Stimulated activated naive CD8-positive, alpha-beta T cell treated with anti-CD3 and anti-CD28 coated beads, Interleukin-15, Interleukin-2, amounts not matched to agents 100 ng/mL and 50 ng/mL, for 24 hours (primary cell): ENCODE measurements at regions not wholly inside any gene's neighbourhood (a gene's known extent, or its start where the extent isn't known, plus 50 kb on each side); places are given as distances from the start of the nearest gene placed in this dataset.

ENCODE experiments used
- H3K27ac Mint-ChIP-seq: one replicate; pipeline ENCODE4 v1.8.0; 2021; ENCODE audit warnings: mild to moderate bottlenecking, mixed read lengths
- H3K27me3 Mint-ChIP-seq: one replicate; pipeline ENCODE4 v1.8.0; 2021; ENCODE audit warnings: mixed read lengths
- H3K36me3 Mint-ChIP-seq: one replicate; pipeline ENCODE4 v1.8.0; 2021; ENCODE audit warnings: low read depth, mixed read lengths
- H3K4me1 Mint-ChIP-seq: one replicate; pipeline ENCODE4 v1.8.0; 2021; ENCODE audit warnings: low read depth, mixed read lengths
- H3K4me3 Mint-ChIP-seq: one replicate; pipeline ENCODE4 v1.8.0; 2021; ENCODE audit warnings: mild to moderate bottlenecking, mixed read lengths
- H3K9me3 Mint-ChIP-seq: one replicate; pipeline ENCODE4 v1.8.0; 2021; ENCODE audit warnings: mixed read lengths

GRCh38 chr7:46449743-46450142 lies 528.7 kb upstream of the IGFBP3 start:
- H3K4me1 Mint-ChIP-seq = no peaks in the 10 kb centered on the region
- H3K27me3 Mint-ChIP-seq = no peaks in the 10 kb centered on the region
- no peaks in the 10 kb centered on the region for H3K36me3 Mint-ChIP-seq
- H3K4me3 Mint-ChIP-seq = no peak overlapping the region
- H3K9me3 Mint-ChIP-seq = peaks cover 36% of the 10 kb centered on the region
- H3K27ac Mint-ChIP-seq = no peak overlapping the region

- no peaks in the 10 kb centered on the region for H3K4me1 Mint-ChIP-seq
- no peak overlapping the region for H3K27ac Mint-ChIP-seq
Observed at GRCh38 chr7:46448478-46448877, 527.4 kb upstream of the IGFBP3 start.

GRCh38 chr7:46446151-46446550 lies 525.1 kb upstream of the IGFBP3 start:
- H3K36me3 Mint-ChIP-seq = no peaks in the 10 kb centered on the region

More at GRCh38 chr7:46448478-46448877, 527.4 kb upstream of the IGFBP3 start:
- H3K27me3 Mint-ChIP-seq = no peaks in the 10 kb centered on the region
- H3K4me3 Mint-ChIP-seq = no peak overlapping the region
- no peaks in the 10 kb centered on the region for H3K36me3 Mint-ChIP-seq
- peaks cover 35% of the 10 kb centered on the region for H3K9me3 Mint-ChIP-seq

DNA sequence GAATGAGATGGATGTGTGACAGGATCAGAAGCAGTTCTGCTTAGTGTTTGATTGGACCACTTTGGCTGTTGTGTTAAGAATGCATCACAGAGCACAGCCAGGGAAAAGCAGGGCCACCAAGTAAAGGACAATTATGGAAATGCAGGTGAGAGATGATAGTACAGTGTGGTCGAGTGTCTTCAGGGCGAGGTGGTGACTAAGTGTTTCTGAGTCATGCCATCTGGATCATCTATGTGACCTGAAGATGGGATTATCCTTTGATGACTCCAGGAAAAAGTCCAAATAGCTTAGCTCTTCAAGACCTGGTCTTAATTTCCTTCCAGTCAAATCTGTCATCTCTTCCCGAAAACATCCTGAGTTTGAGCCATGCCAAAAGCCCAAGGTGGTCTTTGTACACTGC lies 523.2 kb upstream of the IGFBP3 start:
- Mint-ChIP-seq H3K27ac (no peak overlapping the region), H3K4me1 (no peaks in the 10 kb centered on the region), H3K27me3 (no peaks in the 10 kb centered on the region), H3K9me3 (peaks cover 26% of the 10 kb centered on the region), H3K36me3 (no peaks in the 10 kb centered on the region), H3K4me3 (no peak overlapping the region)

More at GRCh38 chr7:46446151-46446550, 525.1 kb upstream of the IGFBP3 start:
- Mint-ChIP-seq H3K4me1 (no peaks in the 10 kb centered on the region), H3K27me3 (no peaks in the 10 kb centered on the region), H3K9me3 (peaks cover 32% of the 10 kb centered on the region), H3K27ac (no peak overlapping the region), H3K4me3 (no peak overlapping the region)

GRCh38 chr7:46440186-46440585 lies 519.1 kb upstream of the IGFBP3 start:
- Mint-ChIP-seq H3K27me3 (no peaks in the 10 kb centered on the region), H3K27ac (no peak overlapping the region), H3K4me3 (no peak overlapping the region), H3K4me1 (no peaks in the 10 kb centered on the region), H3K9me3 (peaks cover 16% of the 10 kb centered on the region), H3K36me3 (no peaks in the 10 kb centered on the region)

- H3K9me3 Mint-ChIP-seq = peaks cover 11% of the 10 kb centered on the region
- H3K27me3 Mint-ChIP-seq = no peaks in the 10 kb centered on the region
- H3K4me1 Mint-ChIP-seq = no peaks in the 10 kb centered on the region
- H3K36me3 Mint-ChIP-seq = no peaks in the 10 kb centered on the region
- no peak overlapping the region for H3K4me3 Mint-ChIP-seq
- no peak overlapping the region for H3K27ac Mint-ChIP-seq
Observed at GRCh38 chr7:46432708-46433107, 511.6 kb upstream of the IGFBP3 start.

DNA sequence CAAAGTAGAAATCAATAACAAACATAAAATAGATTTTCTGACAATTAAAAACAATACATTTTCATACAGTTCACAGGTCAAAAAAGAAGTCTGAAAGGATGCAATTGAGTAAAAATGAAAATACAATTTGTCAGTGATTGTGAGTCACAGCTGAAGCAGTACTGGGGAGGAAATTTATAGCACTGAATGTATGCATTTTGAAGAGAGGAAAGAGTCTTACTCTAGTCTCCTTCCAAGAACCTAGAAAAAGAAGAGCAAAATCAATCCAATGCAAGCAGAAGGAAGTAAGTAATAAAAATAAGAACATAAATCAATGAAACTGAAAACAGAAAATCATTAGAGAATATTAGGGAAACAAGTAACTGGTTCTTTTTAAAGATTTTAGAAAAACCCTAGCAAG lies 507.2 kb upstream of the IGFBP3 start:
- no peaks in the 10 kb centered on the region for H3K4me1 Mint-ChIP-seq
- no peaks in the 10 kb centered on the region for H3K27me3 Mint-ChIP-seq
- H3K27ac Mint-ChIP-seq = no peak overlapping the region

GRCh38 chr7:46424934-46425333 lies 503.9 kb upstream of the IGFBP3 start:
- peaks cover 16% of the 10 kb centered on the region for H3K9me3 Mint-ChIP-seq
- H3K27me3 Mint-ChIP-seq = no peaks in the 10 kb centered on the region
- H3K27ac Mint-ChIP-seq = no peak overlapping the region
- no peak overlapping the region for H3K4me3 Mint-ChIP-seq
- no peaks in the 10 kb centered on the region for H3K36me3 Mint-ChIP-seq
- no peaks in the 10 kb centered on the region for H3K4me1 Mint-ChIP-seq

More for the DNA sequence above, 507.2 kb upstream of the IGFBP3 start:
- Mint-ChIP-seq H3K36me3 (no peaks in the 10 kb centered on the region), H3K9me3 (peaks cover 19% of the 10 kb centered on the region), H3K4me3 (no peak overlapping the region)

- Mint-ChIP-seq H3K27ac (no peak overlapping the region), H3K36me3 (no peaks in the 10 kb centered on the region), H3K4me3 (no peak overlapping the region), H3K9me3 (peaks cover 12% of the 10 kb centered on the region), H3K4me1 (no peaks in the 10 kb centered on the region), H3K27me3 (no peaks in the 10 kb centered on the region)
Observed at GRCh38 chr7:46421441-46422230, 500.6 kb upstream of the IGFBP3 start.

DNA sequence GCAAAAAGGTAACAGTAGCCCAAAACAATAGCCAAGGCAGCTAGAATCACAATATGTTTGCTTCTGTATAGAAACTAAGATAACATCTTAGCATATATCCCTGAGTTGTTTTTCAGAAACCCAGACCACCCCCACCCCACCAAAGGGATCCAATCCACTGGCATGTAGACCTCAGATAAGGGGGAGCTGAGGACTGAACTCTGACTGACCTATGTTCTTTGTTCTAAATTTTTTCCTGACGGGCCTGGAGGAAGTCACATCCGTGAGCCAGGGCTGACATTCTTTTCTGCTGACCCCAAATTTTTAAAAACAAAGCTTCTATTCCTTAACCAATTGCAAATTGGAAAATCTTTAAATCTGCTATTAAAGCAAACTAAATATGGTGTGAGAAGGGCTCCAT lies 493.9 kb upstream of the IGFBP3 start:
- Mint-ChIP-seq H3K9me3 (peaks cover 4% of the 10 kb centered on the region), H3K27ac (no peak overlapping the region), H3K4me1 (no peaks in the 10 kb centered on the region), H3K36me3 (no peaks in the 10 kb centered on the region), H3K4me3 (no peak overlapping the region), H3K27me3 (no peaks in the 10 kb centered on the region)

DNA sequence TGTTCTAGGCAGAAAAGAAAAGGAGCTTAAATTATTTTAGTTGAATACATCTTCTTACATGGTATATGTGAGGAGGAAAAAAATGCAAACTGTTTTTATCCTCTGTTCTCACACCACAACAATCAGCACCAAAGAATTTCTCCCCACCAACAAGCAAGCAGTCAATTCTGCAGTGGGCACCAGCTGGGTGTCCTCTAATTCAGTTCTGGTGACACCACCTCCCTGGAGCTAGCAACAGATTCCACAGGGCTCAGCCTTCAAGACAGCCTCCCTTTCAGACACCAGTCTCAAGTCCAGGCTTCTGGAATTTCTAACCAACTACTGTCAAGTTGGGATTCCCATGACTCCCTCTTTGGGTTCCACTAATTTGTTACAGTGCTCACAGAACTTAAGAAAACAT lies 490.2 kb upstream of the IGFBP3 start:
- H3K27ac Mint-ChIP-seq = no peak overlapping the region
- H3K4me1 Mint-ChIP-seq = no peaks in the 10 kb centered on the region
- H3K27me3 Mint-ChIP-seq = no peaks in the 10 kb centered on the region
- H3K4me3 Mint-ChIP-seq = no peak overlapping the region
- H3K36me3 Mint-ChIP-seq = no peaks in the 10 kb centered on the region
- peaks cover 7% of the 10 kb centered on the region for H3K9me3 Mint-ChIP-seq

GRCh38 chr7:46407125-46407524 lies 486.1 kb upstream of the IGFBP3 start:
- no peaks in the 10 kb centered on the region for H3K36me3 Mint-ChIP-seq
- no peaks in the 10 kb centered on the region for H3K27me3 Mint-ChIP-seq
- no peak overlapping the region for H3K4me3 Mint-ChIP-seq
- no peak overlapping the region for H3K27ac Mint-ChIP-seq
- peaks cover 11% of the 10 kb centered on the region for H3K9me3 Mint-ChIP-seq
- no peaks in the 10 kb centered on the region for H3K4me1 Mint-ChIP-seq

- Mint-ChIP-seq H3K9me3 (no peaks in the 10 kb centered on the region), H3K4me3 (no peak overlapping the region), H3K4me1 (no peaks in the 10 kb centered on the region), H3K36me3 (no peaks in the 10 kb centered on the region), H3K27me3 (no peaks in the 10 kb centered on the region), H3K27ac (no peak overlapping the region)
Observed at GRCh38 chr7:46397591-46397990, 476.5 kb upstream of the IGFBP3 start.

DNA sequence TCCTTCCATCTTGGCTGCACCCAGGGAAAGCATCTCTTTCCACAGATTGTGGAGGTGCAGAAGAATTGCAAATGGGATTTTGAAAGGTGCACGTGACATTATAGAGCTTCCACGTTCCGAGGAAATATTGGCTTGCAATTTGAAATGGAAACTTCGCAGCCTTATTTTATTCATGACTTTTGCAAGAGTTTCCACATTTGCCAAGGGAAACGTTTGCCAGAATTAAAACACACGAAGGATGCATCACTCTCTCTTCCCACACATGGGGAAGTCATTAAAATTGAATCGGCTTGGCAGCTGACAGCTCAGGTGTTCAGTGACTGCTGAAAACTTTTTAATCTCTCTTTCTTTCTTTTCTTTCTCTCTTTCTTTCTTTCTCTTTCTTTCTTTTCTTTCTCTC lies 475.4 kb upstream of the IGFBP3 start:
- no peak overlapping the region for H3K4me3 Mint-ChIP-seq
- no peaks in the 10 kb centered on the region for H3K36me3 Mint-ChIP-seq
- H3K9me3 Mint-ChIP-seq = no peaks in the 10 kb centered on the region
- H3K4me1 Mint-ChIP-seq = no peaks in the 10 kb centered on the region
- H3K27me3 Mint-ChIP-seq = no peaks in the 10 kb centered on the region
- H3K27ac Mint-ChIP-seq = no peak overlapping the region

DNA sequence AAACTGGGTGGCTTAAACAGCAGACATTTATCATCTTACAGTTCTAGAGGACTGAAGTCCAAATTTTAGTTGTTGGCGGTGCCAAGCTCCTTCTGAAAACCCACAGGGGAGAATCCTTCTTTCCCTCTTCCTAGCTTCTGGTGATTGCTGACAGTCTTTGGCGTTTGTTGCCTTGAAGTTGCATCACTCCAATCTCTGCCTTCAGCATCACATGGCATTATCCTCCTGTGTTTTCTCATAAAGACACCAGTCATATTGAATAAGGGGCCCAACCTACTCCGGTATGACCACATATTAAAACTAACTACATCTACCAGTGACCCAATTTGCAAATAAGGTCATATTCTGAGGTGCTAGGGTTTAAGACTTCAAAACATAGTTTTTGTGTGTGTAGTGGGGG lies 472.1 kb upstream of the IGFBP3 start:
- no peak overlapping the region for H3K4me3 Mint-ChIP-seq
- no peaks in the 10 kb centered on the region for H3K4me1 Mint-ChIP-seq
- no peaks in the 10 kb centered on the region for H3K36me3 Mint-ChIP-seq
- peaks cover 8% of the 10 kb centered on the region for H3K9me3 Mint-ChIP-seq
- H3K27ac Mint-ChIP-seq = no peak overlapping the region
- H3K27me3 Mint-ChIP-seq = no peaks in the 10 kb centered on the region
